DMS 273 (cell line): ENCODE measurements at regions not wholly inside any gene's neighbourhood (a gene's known extent, or its start where the extent isn't known, plus 50 kb on each side); places are given as distances from the start of the nearest gene placed in this dataset.
"Not testable (repeated sequence)": the region's sequence is repeated elsewhere in the genome, so short reads cannot be mapped to it uniquely, and the experiment has no call there.

Experiments
- DNase-seq: peaks from one replicate; lab custom pipeline; 2025; ENCODE audit not compliant: unreplicated experiment; lab: John Stamatoyannopoulos, UW

- no peak for DNase-seq
Measured at GRCh38 chr15:96790004-96790403, 459.5 kb downstream of the NR2F2 start.

- DNase-seq, result no peak
Measured at GRCh38 chr15:96792216-96792615, 461.7 kb downstream of the NR2F2 start.

- DNase-seq, result no peak
Measured at GRCh38 chr15:96796841-96797240, 466.3 kb downstream of the NR2F2 start.

GRCh38 chr15:96801576-96802150 lies 471.2 kb downstream of the NR2F2 start:
- DNase-seq, result no peak

- no peak for DNase-seq
Measured at GRCh38 chr15:96802611-96803255, 472.2 kb downstream of the NR2F2 start.

- no peak for DNase-seq
Measured at GRCh38 chr15:96804754-96805153, 474.3 kb downstream of the NR2F2 start.

GRCh38 chr15:96807361-96807760 lies 476.9 kb downstream of the NR2F2 start:
- no peak for DNase-seq

GRCh38 chr15:96817900-96818299 lies 487.4 kb downstream of the NR2F2 start:
- DNase-seq, result no peak

GRCh38 chr15:96818861-96819260 lies 488.4 kb downstream of the NR2F2 start:
- no peak for DNase-seq

- DNase-seq, result no peak
Measured at GRCh38 chr15:96827981-96828380, 497.5 kb downstream of the NR2F2 start.

- DNase-seq, result no peak
Measured at GRCh38 chr15:96837241-96837970, 506.9 kb downstream of the NR2F2 start.

GRCh38 chr15:96838081-96838480 lies 507.6 kb downstream of the NR2F2 start:
- DNase-seq, result no peak

GRCh38 chr15:96849271-96849900 lies 518.9 kb downstream of the NR2F2 start:
- DNase-seq, result no peak

GRCh38 chr15:96851613-96852012 lies 521.1 kb downstream of the NR2F2 start:
- no peak for DNase-seq

GRCh38 chr15:96858694-96859093 lies 528.2 kb downstream of the NR2F2 start:
- no peak for DNase-seq

- DNase-seq, result no peak
Measured at GRCh38 chr15:96860741-96861140, 530.2 kb downstream of the NR2F2 start.

- DNase-seq, result no peak
Measured at GRCh38 chr15:96867992-96868391, 537.5 kb downstream of the NR2F2 start.

- DNase-seq, result no peak
Measured at GRCh38 chr15:96869122-96869521, 538.6 kb downstream of the NR2F2 start.

- no peak for DNase-seq
Measured at GRCh38 chr15:96869790-96870189, 539.3 kb downstream of the NR2F2 start.

- DNase-seq, result no peak
Measured at GRCh38 chr15:96870580-96870979, 540.1 kb downstream of the NR2F2 start.

- not testable (repeated sequence) for DNase-seq
Measured at GRCh38 chr15:96877442-96877841, 546.9 kb downstream of the NR2F2 start.

GRCh38 chr15:96878129-96878528 lies 547.6 kb downstream of the NR2F2 start:
- no peak for DNase-seq
